ENCODE measurements at regions not wholly inside any gene's neighbourhood (a gene's known extent, or its start where the extent isn't known, plus 50 kb on each side); places are given as distances from the start of the nearest gene placed in this dataset.
"Not testable (repeated sequence)": the region's sequence is repeated elsewhere in the genome, so short reads cannot be mapped to it uniquely, and the experiment has no call there.

GRCh38 chr12:74259199-74259598 lies 278.4 kb upstream of the ATXN7L3B start:
- H3K27me3 ChIP-seq (replicated peaks; ENCODE audit: insufficient read depth, low read depth, low read length, poor library complexity) = no peaks in the 10 kb centered on the region
- POLR2A ChIA-PET (ENCODE audit: low non-redundant PET) = no interaction called here
- CTCF ChIA-PET = no interaction called here
- H3K9me3 ChIP-seq (ENCODE audit: low read depth, low read length, poor library complexity, severe bottlenecking) = no peaks in the 10 kb centered on the region
- no peaks in the 10 kb centered on the region for H3K4me1 ChIP-seq (ENCODE audit: insufficient read depth, low read length, poor library complexity, severe bottlenecking)
- no TSS peak for BruUV-seq (replicated peaks)
- DNase-seq (ENCODE audit: low spot score) = no peak
- no peak for TF ChIP-seq EZH2 (IDR thresholded peaks at IDR 0.05; ENCODE audit: borderline replicate concordance, low read depth, low read length, poor library complexity, severe bottlenecking)
- TF ChIP-seq CTCF (conservative IDR thresholded peaks at IDR 0.05; ENCODE audit: low read depth, low read length) = no peak
- H3K27ac ChIP-seq (ENCODE audit: low read depth, low read length, poor library complexity, severe bottlenecking) = no peak overlapping the region
- H3K4me3 ChIP-seq (ENCODE audit: low read depth, low read length, poor library complexity, severe bottlenecking) = no peak overlapping the region
- intact Hi-C loops (cut with micrococcal nuclease; ENCODE audit: unreplicated experiment) = no loop called here
- no peaks in the 10 kb centered on the region for H3K36me3 ChIP-seq (ENCODE audit: insufficient read depth, low read length, poor library complexity, severe bottlenecking)

- intact Hi-C loops (cut with micrococcal nuclease; ENCODE audit: unreplicated experiment) = no loop called here
- no peak overlapping the region for H3K27ac ChIP-seq (ENCODE audit: low read depth, low read length, poor library complexity, severe bottlenecking)
- DNase-seq (ENCODE audit: low spot score) = no peak
- POLR2A ChIA-PET (ENCODE audit: low non-redundant PET) = no interaction called here
- CTCF ChIA-PET = no interaction called here
- H3K27me3 ChIP-seq (replicated peaks; ENCODE audit: insufficient read depth, low read depth, low read length, poor library complexity) = no peaks in the 10 kb centered on the region
- no TSS peak for BruUV-seq (replicated peaks)
- H3K4me1 ChIP-seq (ENCODE audit: insufficient read depth, low read length, poor library complexity, severe bottlenecking) = no peaks in the 10 kb centered on the region
- no peak overlapping the region for H3K4me3 ChIP-seq (ENCODE audit: low read depth, low read length, poor library complexity, severe bottlenecking)
- H3K36me3 ChIP-seq (ENCODE audit: insufficient read depth, low read length, poor library complexity, severe bottlenecking) = no peaks in the 10 kb centered on the region
- no peaks in the 10 kb centered on the region for H3K9me3 ChIP-seq (ENCODE audit: low read depth, low read length, poor library complexity, severe bottlenecking)
- TF ChIP-seq CTCF (conservative IDR thresholded peaks at IDR 0.05; ENCODE audit: low read depth, low read length) (no peak), EZH2 (IDR thresholded peaks at IDR 0.05; ENCODE audit: borderline replicate concordance, low read depth, low read length, poor library complexity, severe bottlenecking) (no peak)
Observed at GRCh38 chr12:74264692-74265091, 272.9 kb upstream of the ATXN7L3B start.

- H3K4me3 ChIP-seq (ENCODE audit: low read depth, low read length, poor library complexity, severe bottlenecking); H3K27me3 ChIP-seq (replicated peaks; ENCODE audit: insufficient read depth, low read depth, low read length, poor library complexity); H3K27ac ChIP-seq (ENCODE audit: low read depth, low read length, poor library complexity, severe bottlenecking); H3K4me1 ChIP-seq (ENCODE audit: insufficient read depth, low read length, poor library complexity, severe bottlenecking); intact Hi-C loops (cut with micrococcal nuclease; ENCODE audit: unreplicated experiment); H3K36me3 ChIP-seq (ENCODE audit: insufficient read depth, low read length, poor library complexity, severe bottlenecking); BruUV-seq (replicated peaks); H3K9me3 ChIP-seq (ENCODE audit: low read depth, low read length, poor library complexity, severe bottlenecking); DNase-seq (ENCODE audit: low spot score): not testable (repeated sequence)
- POLR2A ChIA-PET (ENCODE audit: low non-redundant PET) = interaction anchor here (0.7 kb wide), 1 partner anchor 704 kb away, joined by 3 read pairs; no protein-coding TSS in a partner anchor
- CTCF ChIA-PET = interaction anchor here (0.6 kb wide), 1 partner anchor 98 kb away, joined by 4 read pairs; no protein-coding TSS in a partner anchor
Observed at GRCh38 chr12:74269355-74269754, 268.3 kb upstream of the ATXN7L3B start.

- POLR2A ChIA-PET (ENCODE audit: low non-redundant PET) = no interaction called here
- no TSS peak for BruUV-seq (replicated peaks)
Observed at GRCh38 chr12:74280156-74280655, 257.4 kb upstream of the ATXN7L3B start.

More at GRCh38 chr12:74280156-74280655, 257.4 kb upstream of the ATXN7L3B start:
- Histone ChIP-seq H3K4me1 (ENCODE audit: insufficient read depth, low read length, poor library complexity, severe bottlenecking) (peaks cover 4% of the 10 kb centered on the region), H3K36me3 (ENCODE audit: insufficient read depth, low read length, poor library complexity, severe bottlenecking) (no peaks in the 10 kb centered on the region), H3K4me3 (ENCODE audit: low read depth, low read length, poor library complexity, severe bottlenecking) (no peak overlapping the region), H3K27me3 (replicated peaks; ENCODE audit: insufficient read depth, low read depth, low read length, poor library complexity) (no peaks in the 10 kb centered on the region), H3K27ac (ENCODE audit: low read depth, low read length, poor library complexity, severe bottlenecking) (no peak overlapping the region), H3K9me3 (ENCODE audit: low read depth, low read length, poor library complexity, severe bottlenecking) (no peaks in the 10 kb centered on the region)
- DNase-seq (ENCODE audit: low spot score) = no peak
- CTCF ChIA-PET = no interaction called here
- intact Hi-C loops (cut with micrococcal nuclease; ENCODE audit: unreplicated experiment) = no loop called here
- TF ChIP-seq CTCF (conservative IDR thresholded peaks at IDR 0.05; ENCODE audit: low read depth, low read length) (no peak), EZH2 (IDR thresholded peaks at IDR 0.05; ENCODE audit: borderline replicate concordance, low read depth, low read length, poor library complexity, severe bottlenecking) (no peak)

Measured in A673 (cell line).